ENCODE measurements at regions not wholly inside any gene's neighbourhood (a gene's known extent, or its start where the extent isn't known, plus 50 kb on each side); places are given as distances from the start of the nearest gene placed in this dataset.

DNA sequence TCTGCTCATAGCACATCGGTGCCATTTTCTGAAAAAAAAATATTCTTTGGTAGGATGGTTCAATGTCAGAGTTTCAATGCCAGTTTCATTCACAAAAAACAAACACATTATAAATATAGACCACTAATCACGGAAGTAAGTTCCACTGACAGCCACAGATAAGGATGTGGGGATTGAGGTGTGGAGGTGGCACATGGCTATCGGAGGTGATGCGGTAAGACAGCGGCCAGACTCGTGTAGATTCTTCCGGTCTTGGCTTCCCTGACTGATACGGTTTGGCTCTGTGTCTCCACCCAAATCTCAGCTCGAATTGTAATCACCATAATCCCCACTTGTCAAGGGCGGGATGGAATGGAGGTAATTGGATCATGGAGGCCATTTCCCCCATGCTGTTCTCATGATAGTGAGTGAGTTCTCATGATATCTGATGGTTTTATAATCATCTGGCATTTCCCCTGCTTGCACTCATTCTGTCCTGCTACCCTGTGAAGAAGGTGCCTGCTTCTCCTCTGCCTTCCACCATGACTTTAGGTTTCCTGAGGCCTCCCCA is 693.4 kb downstream of the VRK1 start:
- Histone ChIP-seq H3K4me1 (ENCODE audit: control insufficient read depth, insufficient read depth, low read length) (no peaks in the 10 kb centered on the region), H3K27me3 (ENCODE audit: control insufficient read depth, insufficient read depth, low read length) (no peaks in the 10 kb centered on the region), H3K36me3 (ENCODE audit: control insufficient read depth, insufficient read depth, low read length) (no peaks in the 10 kb centered on the region), H3K9me3 (ENCODE audit: control insufficient read depth, low read depth, low read length) (no peaks in the 10 kb centered on the region), H3K4me3 (ENCODE audit: low read length) (no peak overlapping the region), H3K27ac (ENCODE audit: low read length) (no peak overlapping the region)
- 100% methylated on average over 1 of the region's 10 CpGs for WGBS (ENCODE audit: insufficient coverage, low lambda C conversion rate)
- no peak for DNase-seq

DNA sequence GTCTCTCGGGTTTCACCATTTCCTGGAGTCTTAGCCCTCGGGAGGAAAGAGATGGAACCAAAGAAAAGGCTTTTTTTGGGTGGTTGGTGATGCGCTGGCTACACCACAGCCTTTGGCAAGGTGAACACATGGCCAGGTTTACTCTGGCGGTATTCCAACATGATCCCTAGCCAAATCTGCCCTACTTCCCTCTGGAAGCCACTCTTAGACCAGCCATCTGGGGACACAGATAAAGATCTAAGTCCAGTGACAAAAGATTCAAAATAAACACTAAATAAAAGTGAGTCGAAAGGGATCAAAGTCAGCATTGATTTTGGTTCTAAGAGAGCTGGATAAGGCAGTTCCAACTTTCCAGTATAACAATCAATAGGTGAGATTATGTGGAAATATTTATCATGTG is 694.5 kb downstream of the VRK1 start:
- WGBS (ENCODE audit: insufficient coverage, low lambda C conversion rate) = 43% methylated on average over 1 of the region's 5 CpGs
- H3K9me3 ChIP-seq (ENCODE audit: control insufficient read depth, low read depth, low read length) = no peaks in the 10 kb centered on the region
- H3K27ac ChIP-seq (ENCODE audit: low read length) = no peak overlapping the region
- no peak overlapping the region for H3K4me3 ChIP-seq (ENCODE audit: low read length)
- H3K36me3 ChIP-seq (ENCODE audit: control insufficient read depth, insufficient read depth, low read length) = no peaks in the 10 kb centered on the region
- no peak for DNase-seq
- H3K4me1 ChIP-seq (ENCODE audit: control insufficient read depth, insufficient read depth, low read length) = no peaks in the 10 kb centered on the region
- no peaks in the 10 kb centered on the region for H3K27me3 ChIP-seq (ENCODE audit: control insufficient read depth, insufficient read depth, low read length)

DNA sequence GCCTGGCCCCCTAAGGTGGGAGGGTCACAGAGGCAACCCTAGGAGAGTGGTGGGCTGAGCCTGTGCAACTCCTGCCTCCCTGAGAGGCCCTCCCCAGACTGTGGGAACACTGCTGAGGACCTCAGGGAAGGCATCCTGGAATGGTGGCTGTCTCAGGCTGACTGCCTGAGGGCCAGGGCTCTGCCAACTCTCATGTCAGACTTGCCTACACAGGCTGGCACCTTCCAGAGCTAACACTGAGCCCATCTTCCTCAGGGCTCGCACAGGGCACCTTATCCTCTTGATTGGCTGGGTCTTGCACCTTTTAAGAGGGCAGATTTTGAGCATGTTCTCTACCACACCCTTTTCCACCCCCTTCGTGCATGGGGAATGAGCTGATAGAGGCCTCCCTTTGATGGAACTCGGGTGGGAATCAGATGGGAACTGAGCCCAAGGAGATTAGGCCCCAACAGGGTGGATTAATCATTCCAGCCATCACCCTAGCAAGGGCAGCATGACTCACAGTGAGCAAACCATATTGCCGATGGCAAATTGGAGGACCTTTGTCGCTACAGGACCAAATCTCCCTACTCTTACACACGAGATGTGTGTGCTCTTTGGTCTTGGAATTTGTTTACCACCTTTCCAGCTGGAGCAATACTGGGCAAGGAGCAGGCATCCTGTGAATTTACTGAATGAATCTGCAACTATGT is 702.8 kb downstream of the VRK1 start:
- DNase-seq = no peak
- no peaks in the 10 kb centered on the region for H3K36me3 ChIP-seq (ENCODE audit: control insufficient read depth, insufficient read depth, low read length)
- no peaks in the 10 kb centered on the region for H3K9me3 ChIP-seq (ENCODE audit: control insufficient read depth, low read depth, low read length)
- H3K4me1 ChIP-seq (ENCODE audit: control insufficient read depth, insufficient read depth, low read length) = no peaks in the 10 kb centered on the region
- H3K27ac ChIP-seq (ENCODE audit: low read length) = no peak overlapping the region
- no peaks in the 10 kb centered on the region for H3K27me3 ChIP-seq (ENCODE audit: control insufficient read depth, insufficient read depth, low read length)
- WGBS (ENCODE audit: insufficient coverage, low lambda C conversion rate) = no CpG with 5 or more reads among the region's 6 CpGs
- H3K4me3 ChIP-seq (ENCODE audit: low read length) = no peak overlapping the region

DNA sequence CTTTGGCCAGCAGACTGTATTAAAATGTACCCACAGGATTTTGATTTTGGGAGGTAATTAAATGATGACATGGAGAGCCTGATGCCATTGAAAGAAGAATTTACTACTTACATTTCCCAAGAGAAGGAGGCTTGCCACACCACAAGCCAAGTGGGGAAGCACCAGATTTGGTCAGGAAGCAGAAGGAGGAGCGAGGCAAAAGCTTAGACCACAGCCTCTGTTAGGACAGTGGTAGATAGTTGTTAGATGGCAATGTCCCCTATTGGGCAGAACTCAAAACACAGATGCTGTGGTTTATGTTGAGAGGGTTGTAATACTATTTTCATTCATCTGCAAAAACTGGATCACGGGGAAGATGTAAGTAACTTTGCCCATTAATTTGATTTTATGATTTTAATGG is 709.4 kb downstream of the VRK1 start:
- no CpG with 5 or more reads among the region's 2 CpGs for WGBS (ENCODE audit: insufficient coverage, low lambda C conversion rate)
- Histone ChIP-seq H3K36me3 (ENCODE audit: control insufficient read depth, insufficient read depth, low read length) (no peaks in the 10 kb centered on the region), H3K27ac (ENCODE audit: low read length) (no peak overlapping the region), H3K27me3 (ENCODE audit: control insufficient read depth, insufficient read depth, low read length) (no peaks in the 10 kb centered on the region), H3K4me3 (ENCODE audit: low read length) (no peak overlapping the region), H3K4me1 (ENCODE audit: control insufficient read depth, insufficient read depth, low read length) (no peaks in the 10 kb centered on the region), H3K9me3 (ENCODE audit: control insufficient read depth, low read depth, low read length) (no peaks in the 10 kb centered on the region)
- DNase-seq = no peak

DNA sequence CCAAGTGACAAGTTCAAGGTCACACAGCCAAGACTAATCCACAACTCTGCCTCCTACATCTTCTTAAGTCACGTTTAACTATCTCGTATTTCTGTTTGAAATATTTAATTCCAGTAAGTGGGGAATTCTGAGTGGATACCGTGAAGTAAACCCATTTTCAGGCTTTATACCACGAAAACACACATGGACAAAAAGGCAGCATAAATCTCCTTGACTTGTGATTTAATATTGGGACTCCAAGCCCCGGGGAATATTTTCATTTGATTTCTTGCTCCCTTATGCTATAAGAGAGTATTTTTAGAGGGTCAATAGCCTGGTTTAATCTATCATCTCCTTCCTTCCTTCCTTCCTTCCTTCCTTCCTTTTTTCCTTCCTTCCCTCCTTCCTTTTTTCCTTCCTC is 716.7 kb downstream of the VRK1 start:
- 90% methylated on average over 4 of the region's 5 CpGs for whole genome bisulfite sequencing (ENCODE audit: insufficient coverage, low lambda C conversion rate)
- H3K9me3 ChIP-seq (ENCODE audit: control insufficient read depth, low read depth, low read length) = no peaks in the 10 kb centered on the region
- H3K36me3 ChIP-seq (ENCODE audit: control insufficient read depth, insufficient read depth, low read length) = no peaks in the 10 kb centered on the region
- H3K27me3 ChIP-seq (ENCODE audit: control insufficient read depth, insufficient read depth, low read length) = no peaks in the 10 kb centered on the region
- H3K4me3 ChIP-seq (ENCODE audit: low read length) = no peak overlapping the region
- H3K4me1 ChIP-seq (ENCODE audit: control insufficient read depth, insufficient read depth, low read length) = no peaks in the 10 kb centered on the region
- no peak for DNase-seq
- H3K27ac ChIP-seq (ENCODE audit: low read length) = no peak overlapping the region

DNA sequence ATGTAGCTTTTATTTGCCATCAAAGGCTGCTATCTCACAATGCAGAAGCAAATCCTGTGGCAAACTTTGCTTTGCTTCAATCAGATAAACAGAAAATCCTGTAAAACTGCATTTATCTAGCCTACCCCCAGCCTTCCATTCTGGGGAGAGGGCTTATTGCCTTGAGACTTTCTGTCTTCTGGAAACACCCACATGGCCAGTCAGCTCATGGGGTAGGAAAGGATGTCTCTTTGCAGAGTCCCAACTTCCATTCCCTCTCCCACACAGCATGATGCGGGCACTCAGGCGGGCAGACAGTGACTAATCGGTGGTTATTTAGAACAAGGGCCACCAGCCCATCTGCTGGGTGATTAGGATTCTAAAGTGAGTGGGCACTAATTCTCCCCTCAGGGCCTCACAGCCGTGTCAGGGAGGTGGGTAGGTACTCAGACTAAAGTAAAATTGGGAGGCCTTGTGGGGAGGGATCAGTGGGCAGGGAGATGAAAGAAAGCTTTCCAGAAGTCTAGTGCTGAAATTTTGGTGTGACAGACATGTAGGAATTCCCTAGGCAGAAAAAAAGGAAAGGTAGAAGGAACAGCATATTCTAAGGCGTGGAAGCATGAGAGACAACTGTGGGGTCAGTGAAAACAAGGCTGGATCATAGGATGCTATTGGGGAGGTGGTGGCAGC is 720.5 kb downstream of the VRK1 start:
- H3K4me3 ChIP-seq (ENCODE audit: low read length) = no peak overlapping the region
- H3K36me3 ChIP-seq (ENCODE audit: control insufficient read depth, insufficient read depth, low read length) = no peaks in the 10 kb centered on the region
- H3K9me3 ChIP-seq (ENCODE audit: control insufficient read depth, low read depth, low read length) = no peaks in the 10 kb centered on the region
- 100% methylated on average over 1 of the region's 5 CpGs for WGBS (ENCODE audit: insufficient coverage, low lambda C conversion rate)
- no peak for DNase-seq
- H3K27me3 ChIP-seq (ENCODE audit: control insufficient read depth, insufficient read depth, low read length) = no peaks in the 10 kb centered on the region
- H3K4me1 ChIP-seq (ENCODE audit: control insufficient read depth, insufficient read depth, low read length) = no peaks in the 10 kb centered on the region
- H3K27ac ChIP-seq (ENCODE audit: low read length) = no peak overlapping the region

DNA sequence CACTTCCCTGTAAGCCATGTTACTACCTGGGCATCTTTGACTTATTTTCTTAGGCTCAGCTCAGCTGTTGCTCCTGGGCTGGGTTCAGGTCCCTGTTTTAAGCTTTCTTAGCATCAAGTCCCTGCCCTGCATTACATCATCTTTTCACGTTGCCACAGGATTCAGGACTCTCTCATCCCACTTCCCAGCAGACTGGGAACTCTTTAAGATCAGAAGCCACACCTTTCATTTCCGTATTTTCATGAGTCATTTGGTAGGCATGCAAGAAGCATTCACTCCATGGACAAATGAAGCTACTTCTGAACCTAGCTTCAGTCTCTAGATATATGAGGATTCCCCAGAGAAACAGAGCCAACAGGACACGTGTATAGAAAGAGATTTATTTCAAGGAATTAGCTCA is 726.8 kb downstream of the VRK1 start:
- Histone ChIP-seq H3K36me3 (ENCODE audit: control insufficient read depth, insufficient read depth, low read length) (no peaks in the 10 kb centered on the region), H3K4me1 (ENCODE audit: control insufficient read depth, insufficient read depth, low read length) (no peaks in the 10 kb centered on the region), H3K27ac (ENCODE audit: low read length) (no peak overlapping the region), H3K9me3 (ENCODE audit: control insufficient read depth, low read depth, low read length) (no peaks in the 10 kb centered on the region), H3K27me3 (ENCODE audit: control insufficient read depth, insufficient read depth, low read length) (no peaks in the 10 kb centered on the region), H3K4me3 (ENCODE audit: low read length) (no peak overlapping the region)
- no peak for DNase-seq
- WGBS (ENCODE audit: insufficient coverage, low lambda C conversion rate) = no CpG with 5 or more reads among the region's 3 CpGs

DNA sequence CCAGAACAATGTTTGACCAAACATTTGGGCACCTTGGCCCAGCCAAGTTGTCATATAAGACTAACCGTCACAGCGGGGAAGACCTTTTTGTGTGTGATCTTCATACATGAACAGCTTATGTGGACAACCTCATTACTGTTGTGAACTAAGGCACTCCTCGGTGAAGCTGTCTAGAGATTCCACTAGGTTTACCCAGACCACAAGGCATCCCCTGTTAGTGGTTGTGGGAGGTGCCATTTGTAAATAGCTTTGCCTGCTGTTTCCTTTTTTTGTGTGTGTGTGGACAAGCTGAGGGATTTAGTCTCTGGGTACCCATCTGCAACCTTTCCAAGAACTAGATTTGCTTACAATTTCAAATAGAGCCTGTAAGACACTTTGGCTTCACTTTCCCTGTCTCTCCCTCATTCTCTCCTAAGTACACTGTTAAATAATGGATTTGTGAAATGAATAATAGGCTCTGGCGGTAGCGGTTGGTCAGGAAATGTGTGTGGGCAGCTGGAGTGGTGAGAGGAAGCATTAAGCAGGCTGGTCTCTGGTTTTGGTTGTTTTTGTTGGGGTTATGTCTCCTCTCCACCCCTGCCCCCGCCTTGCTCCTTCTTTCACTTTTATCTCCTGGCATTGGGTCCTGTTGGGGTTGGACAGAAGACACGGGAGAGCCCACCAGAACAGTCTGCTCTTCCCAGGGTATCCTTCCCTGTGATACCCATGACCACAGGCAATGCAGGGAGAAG is 727.6 kb downstream of the VRK1 start:
- no peaks in the 10 kb centered on the region for H3K4me1 ChIP-seq (ENCODE audit: control insufficient read depth, insufficient read depth, low read length)
- 100% methylated on average over 2 of the region's 7 CpGs for WGBS (ENCODE audit: insufficient coverage, low lambda C conversion rate)
- no peak overlapping the region for H3K27ac ChIP-seq (ENCODE audit: low read length)
- no peaks in the 10 kb centered on the region for H3K9me3 ChIP-seq (ENCODE audit: control insufficient read depth, low read depth, low read length)
- H3K36me3 ChIP-seq (ENCODE audit: control insufficient read depth, insufficient read depth, low read length) = no peaks in the 10 kb centered on the region
- no peaks in the 10 kb centered on the region for H3K27me3 ChIP-seq (ENCODE audit: control insufficient read depth, insufficient read depth, low read length)
- H3K4me3 ChIP-seq (ENCODE audit: low read length) = no peak overlapping the region
- DNase-seq = no peak

DNA sequence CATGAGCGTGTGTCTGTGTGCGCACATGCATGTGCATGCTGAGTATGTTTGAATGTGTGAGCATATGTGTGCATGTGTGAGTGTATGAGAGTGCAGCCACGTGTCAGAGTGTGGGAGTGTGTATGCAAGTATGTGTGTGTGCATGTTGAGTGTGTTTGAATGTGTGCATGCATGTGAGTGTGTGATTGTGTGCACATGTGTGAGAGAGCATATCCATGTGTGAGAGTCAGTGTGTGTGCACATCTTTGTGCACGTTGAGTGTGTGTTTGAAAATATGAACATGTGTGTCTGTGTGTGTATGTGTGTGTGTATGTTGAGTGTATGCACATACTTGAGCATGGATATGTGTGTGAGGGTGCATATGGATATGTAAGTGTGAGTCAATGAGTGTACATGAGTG is 730.8 kb downstream of the VRK1 start:
- Histone ChIP-seq H3K9me3 (ENCODE audit: control insufficient read depth, low read depth, low read length) (no peaks in the 10 kb centered on the region), H3K36me3 (ENCODE audit: control insufficient read depth, insufficient read depth, low read length) (no peaks in the 10 kb centered on the region), H3K4me1 (ENCODE audit: control insufficient read depth, insufficient read depth, low read length) (no peaks in the 10 kb centered on the region), H3K4me3 (ENCODE audit: low read length) (no peak overlapping the region), H3K27me3 (ENCODE audit: control insufficient read depth, insufficient read depth, low read length) (no peaks in the 10 kb centered on the region), H3K27ac (ENCODE audit: low read length) (no peak overlapping the region)
- DNase-seq = no peak
- WGBS (ENCODE audit: insufficient coverage, low lambda C conversion rate) = no CpG with 5 or more reads among the region's 4 CpGs

DNA sequence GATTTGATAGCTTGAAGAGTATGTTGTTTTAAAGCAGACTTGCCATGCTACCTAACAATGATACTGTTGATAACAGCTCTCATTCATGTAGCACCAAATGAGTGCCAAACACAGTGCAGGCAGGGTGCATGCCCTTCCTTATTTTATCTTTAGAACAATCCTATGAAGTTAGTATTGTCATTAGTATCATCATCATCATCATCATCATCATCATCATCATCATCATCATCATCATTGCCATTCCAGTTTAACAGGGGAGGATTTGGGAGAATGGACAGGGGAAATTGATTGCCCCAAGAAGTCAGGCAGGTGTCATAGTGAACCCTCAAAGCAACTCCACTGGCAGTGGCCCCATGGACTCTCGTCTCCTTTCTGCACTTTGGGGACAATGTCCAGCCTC is 734.9 kb downstream of the VRK1 start:
- H3K4me3 ChIP-seq (ENCODE audit: low read length) = no peak overlapping the region
- no peak overlapping the region for H3K27ac ChIP-seq (ENCODE audit: low read length)
- H3K36me3 ChIP-seq (ENCODE audit: control insufficient read depth, insufficient read depth, low read length) = no peaks in the 10 kb centered on the region
- no CpG with 5 or more reads among the region's 1 CpG for WGBS (ENCODE audit: insufficient coverage, low lambda C conversion rate)
- no peaks in the 10 kb centered on the region for H3K9me3 ChIP-seq (ENCODE audit: control insufficient read depth, low read depth, low read length)
- peaks cover 3% of the 10 kb centered on the region for H3K27me3 ChIP-seq (ENCODE audit: control insufficient read depth, insufficient read depth, low read length)
- no peak for DNase-seq
- no peaks in the 10 kb centered on the region for H3K4me1 ChIP-seq (ENCODE audit: control insufficient read depth, insufficient read depth, low read length)
